Activated CD8-positive, alpha-beta T cell treated with anti-CD3 and anti-CD28 coated beads for 36 hours (primary cell): ENCODE measurements at regions not wholly inside any gene's neighbourhood (a gene's known extent, or its start where the extent isn't known, plus 50 kb on each side); places are given as distances from the start of the nearest gene placed in this dataset.

ENCODE experiments used
- ATAC-seq: fragments of 200-7000 bp; cut with Tn5 transposase; one replicate; pipeline ENCODE4 v1.10.0; 2021; ENCODE audit warnings: mild to moderate bottlenecking, moderate library complexity
- CTCF ChIA-PET: fragments of 350-600 bp; sonication (Branson Sonifier 250); formaldehyde crosslinking; loops from one replicate; lab custom pipeline; 2021; ENCODE audit warnings: antibody characterized with exemption; lab: Charles Lee
- POLR2A ChIA-PET: fragments of 350-600 bp; sonication (Branson Sonifier 250); formaldehyde crosslinking; loops from one replicate; lab custom pipeline; 2021; ENCODE audit warnings: antibody characterized with exemption; lab: Charles Lee
- DNase-seq: peaks from one replicate; pipeline ENCODE4 v3.0.0-alpha.2; 2020
- H3K27ac Mint-ChIP-seq: one replicate; pipeline ENCODE4 v1.8.0; 2021; ENCODE audit warnings: mild to moderate bottlenecking, mixed read lengths
- H3K27me3 Mint-ChIP-seq: one replicate; pipeline ENCODE4 v1.8.0; 2021; ENCODE audit warnings: mixed read lengths
- H3K36me3 Mint-ChIP-seq: one replicate; pipeline ENCODE4 v1.8.0; 2021; ENCODE audit warnings: low read depth, mixed read lengths
- H3K4me1 Mint-ChIP-seq: one replicate; pipeline ENCODE4 v1.8.0; 2021; ENCODE audit warnings: low read depth, mixed read lengths
- H3K4me3 Mint-ChIP-seq: one replicate; pipeline ENCODE4 v1.8.0; 2021; ENCODE audit warnings: mild to moderate bottlenecking, moderate library complexity, mixed read lengths
- H3K9me3 Mint-ChIP-seq: one replicate; pipeline ENCODE4 v1.8.0; 2021; ENCODE audit warnings: mixed read lengths
- CTCF ChIP-seq: fragments of 200-600 bp; IDR thresholded peaks from one replicate; pipeline ENCODE4 v1.8.0; 2022; ENCODE audit warnings: antibody characterized with exemption, mild to moderate bottlenecking
- intact Hi-C: fragments of 100-400 bp; cut with micrococcal nuclease; formaldehyde crosslinking; loops from one replicate; pipeline ENCODE4 v1.10.0; 2022

GRCh38 chr7:91690541-91691070 is 189.9 kb downstream of the MTERF1 start:
- CTCF ChIA-PET: interaction anchor here (1.0 to 1.3 kb wide), 2 partner anchors 12 to 140 kb away, joined by 3 to 4 read pairs; no protein-coding TSS in a partner anchor

GRCh38 chr7:91691865-91692264 is 188.6 kb downstream of the MTERF1 start:
- Mint-ChIP-seq H3K27me3 (no peaks in the 10 kb centered on the region), H3K9me3 (no peaks in the 10 kb centered on the region), H3K36me3 (no peaks in the 10 kb centered on the region), H3K27ac (no peak overlapping the region), H3K4me1 (no peaks in the 10 kb centered on the region), H3K4me3 (no peak overlapping the region)
- DNase-seq (no peak), ATAC-seq (no peak)
- TF ChIP-seq CTCF: no peak
- CTCF ChIA-PET: interaction anchor here (1.0 to 1.3 kb wide), 2 partner anchors 13 to 138 kb away, joined by 3 to 4 read pairs; no protein-coding TSS in a partner anchor
- intact Hi-C loops: no loop called here
- POLR2A ChIA-PET: no interaction called here

More at GRCh38 chr7:91690541-91691070, 189.9 kb downstream of the MTERF1 start:
- Mint-ChIP-seq H3K9me3 (no peaks in the 10 kb centered on the region), H3K27ac (no peak overlapping the region), H3K4me3 (no peak overlapping the region), H3K4me1 (no peaks in the 10 kb centered on the region), H3K36me3 (no peaks in the 10 kb centered on the region), H3K27me3 (no peaks in the 10 kb centered on the region)
- DNase-seq (no peak), ATAC-seq (no peak)
- no peak for TF ChIP-seq CTCF
- intact Hi-C loops: no loop called here
- POLR2A ChIA-PET: no interaction called here

- CTCF ChIA-PET: no interaction called here
- H3K27me3 Mint-ChIP-seq: no peaks in the 10 kb centered on the region
- no peaks in the 10 kb centered on the region for H3K9me3 Mint-ChIP-seq
- no peaks in the 10 kb centered on the region for H3K4me1 Mint-ChIP-seq
- no peaks in the 10 kb centered on the region for H3K36me3 Mint-ChIP-seq
- no peak overlapping the region for H3K27ac Mint-ChIP-seq
- POLR2A ChIA-PET: no interaction called here
- H3K4me3 Mint-ChIP-seq: no peak overlapping the region
- no peak for TF ChIP-seq CTCF
- no peak for ATAC-seq
- DNase-seq: no peak
- intact Hi-C loops: no loop called here
Observed at GRCh38 chr7:91692800-91693199, 187.7 kb downstream of the MTERF1 start.

GRCh38 chr7:91694351-91694841 is 186.1 kb downstream of the MTERF1 start:
- Mint-ChIP-seq H3K4me3 (no peak overlapping the region), H3K27me3 (no peaks in the 10 kb centered on the region), H3K36me3 (no peaks in the 10 kb centered on the region), H3K27ac (no peak overlapping the region), H3K4me1 (no peaks in the 10 kb centered on the region), H3K9me3 (no peaks in the 10 kb centered on the region)
- intact Hi-C loops: no loop called here
- no peak for ATAC-seq
- CTCF ChIA-PET: no interaction called here
- POLR2A ChIA-PET: no interaction called here
- TF ChIP-seq CTCF: no peak
- DNase-seq: no peak

GRCh38 chr7:91710881-91711280 is 169.6 kb downstream of the MTERF1 start:
- ChIA-PET CTCF (no interaction called here), POLR2A (no interaction called here)
- Mint-ChIP-seq H3K4me1 (no peaks in the 10 kb centered on the region), H3K36me3 (peaks cover 7% of the 10 kb centered on the region), H3K9me3 (peaks cover 28% of the 10 kb centered on the region), H3K4me3 (no peak overlapping the region), H3K27ac (no peak overlapping the region), H3K27me3 (no peaks in the 10 kb centered on the region)
- DNase-seq: no peak
- TF ChIP-seq CTCF: no peak
- intact Hi-C loops: no loop called here
- no peak for ATAC-seq
